ENCODE measurements at regions not wholly inside any gene's neighbourhood (a gene's known extent, or its start where the extent isn't known, plus 50 kb on each side); places are given as distances from the start of the nearest gene placed in this dataset.
"Not testable (repeated sequence)": the region's sequence is repeated elsewhere in the genome, so short reads cannot be mapped to it uniquely, and the experiment has no call there.

DNA sequence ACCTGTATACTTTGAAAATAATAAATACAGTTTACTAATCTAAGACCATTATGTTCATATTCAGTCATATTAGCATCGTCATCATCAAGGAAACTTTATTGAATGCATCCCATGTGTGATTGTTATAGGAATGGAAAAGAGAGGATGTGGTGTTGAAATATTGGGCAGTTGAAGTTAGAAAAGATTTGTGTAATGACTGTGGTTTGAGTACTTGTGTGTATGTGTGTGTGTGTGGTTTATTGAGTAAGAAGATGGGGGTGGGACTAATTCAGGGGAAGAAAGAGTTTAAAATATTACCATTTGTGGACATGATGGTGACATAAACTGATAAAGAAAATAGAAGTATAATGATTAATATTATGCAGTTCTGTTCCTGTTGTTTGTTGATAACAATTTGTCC lies 238.7 kb upstream of the SEL1L start:
- Histone ChIP-seq H3K27ac (no peak overlapping the region), H3K27me3 (no peaks in the 10 kb centered on the region), H3K4me1 (no peaks in the 10 kb centered on the region), H3K9me3 (no peaks in the 10 kb centered on the region), H3K36me3 (no peaks in the 10 kb centered on the region), H3K4me3 (no peak overlapping the region)
- TF ChIP-seq POLR2A (IDR thresholded peaks at IDR 0.05) (no peak), POLR2AphosphoS5 (IDR thresholded peaks at IDR 0.05; ENCODE audit: insufficient read depth in 1 of 2, low read depth in 1 of 2) (no peak)
- TF ChIP-seq, protein P1, sequence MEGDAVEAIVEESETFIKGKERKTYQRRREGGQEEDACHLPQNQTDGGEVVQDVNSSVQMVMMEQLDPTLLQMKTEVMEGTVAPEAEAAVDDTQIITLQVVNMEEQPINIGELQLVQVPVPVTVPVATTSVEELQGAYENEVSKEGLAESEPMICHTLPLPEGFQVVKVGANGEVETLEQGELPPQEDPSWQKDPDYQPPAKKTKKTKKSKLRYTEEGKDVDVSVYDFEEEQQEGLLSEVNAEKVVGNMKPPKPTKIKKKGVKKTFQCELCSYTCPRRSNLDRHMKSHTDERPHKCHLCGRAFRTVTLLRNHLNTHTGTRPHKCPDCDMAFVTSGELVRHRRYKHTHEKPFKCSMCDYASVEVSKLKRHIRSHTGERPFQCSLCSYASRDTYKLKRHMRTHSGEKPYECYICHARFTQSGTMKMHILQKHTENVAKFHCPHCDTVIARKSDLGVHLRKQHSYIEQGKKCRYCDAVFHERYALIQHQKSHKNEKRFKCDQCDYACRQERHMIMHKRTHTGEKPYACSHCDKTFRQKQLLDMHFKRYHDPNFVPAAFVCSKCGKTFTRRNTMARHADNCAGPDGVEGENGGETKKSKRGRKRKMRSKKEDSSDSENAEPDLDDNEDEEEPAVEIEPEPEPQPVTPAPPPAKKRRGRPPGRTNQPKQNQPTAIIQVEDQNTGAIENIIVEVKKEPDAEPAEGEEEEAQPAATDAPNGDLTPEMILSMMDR (IDR thresholded peaks at IDR 0.05), result no peak
- DNase-seq (ENCODE audit: extremely low spot score in 2 of 2), result no peak
- intact Hi-C loops (cut with DNase I), result no loop called here

DNA sequence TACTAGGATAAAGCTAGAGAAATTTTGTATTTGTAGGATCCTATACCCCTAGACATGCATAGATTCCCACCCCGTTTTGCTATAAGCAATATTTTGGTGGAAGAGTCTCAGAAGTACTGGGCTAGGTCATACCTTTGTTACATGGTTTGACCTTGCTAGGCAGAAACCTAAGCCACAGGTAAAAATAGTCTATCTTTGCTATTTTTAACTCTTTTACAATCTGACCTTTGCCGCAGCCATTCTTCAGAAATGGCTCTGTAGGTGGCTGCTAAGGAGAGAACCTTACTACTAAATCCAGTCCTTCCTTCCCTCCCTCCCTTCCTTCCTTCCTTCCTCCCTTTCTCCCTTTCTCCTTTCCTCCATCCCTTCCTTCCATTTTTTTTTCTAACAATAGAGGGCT lies 242.9 kb upstream of the SEL1L start:
- intact Hi-C loops (cut with DNase I), result no loop called here

DNA sequence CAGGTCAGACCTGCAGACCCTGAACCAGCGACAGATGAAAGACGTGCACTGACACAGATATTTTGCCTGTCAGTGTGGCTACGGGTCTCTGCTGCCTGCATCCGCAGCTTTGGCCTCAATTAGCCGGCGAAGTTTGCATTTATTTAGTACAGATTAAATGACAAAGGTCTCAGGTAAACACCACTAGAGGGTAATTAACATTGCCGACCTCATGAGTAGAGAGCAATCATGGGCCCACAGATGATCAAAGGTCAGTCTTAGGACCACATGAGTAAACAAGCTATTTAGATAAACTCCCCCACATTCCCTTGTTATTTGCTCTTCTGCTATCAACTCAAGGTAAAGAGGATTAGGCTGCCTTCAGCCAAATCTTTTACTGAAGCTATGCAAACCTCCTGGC lies 248.1 kb upstream of the SEL1L start:
- H3K4me1 ChIP-seq; H3K27me3 ChIP-seq; intact Hi-C loops (cut with DNase I); DNase-seq (ENCODE audit: extremely low spot score in 2 of 2); H3K36me3 ChIP-seq; H3K27ac ChIP-seq; H3K4me3 ChIP-seq; H3K9me3 ChIP-seq: not testable (repeated sequence)

More for the DNA sequence above, 242.9 kb upstream of the SEL1L start:
- H3K4me1 ChIP-seq, result no peaks in the 10 kb centered on the region
- TF ChIP-seq, protein P1 (IDR thresholded peaks at IDR 0.05), result no peak
- no peak for TF ChIP-seq POLR2AphosphoS5 (IDR thresholded peaks at IDR 0.05; ENCODE audit: insufficient read depth in 1 of 2, low read depth in 1 of 2)
- no peak for TF ChIP-seq POLR2A (IDR thresholded peaks at IDR 0.05)
- no peak for DNase-seq (ENCODE audit: extremely low spot score in 2 of 2)
- no peak overlapping the region for H3K4me3 ChIP-seq
- no peak overlapping the region for H3K27ac ChIP-seq
- H3K9me3 ChIP-seq, result no peaks in the 10 kb centered on the region
- no peaks in the 10 kb centered on the region for H3K27me3 ChIP-seq
- no peaks in the 10 kb centered on the region for H3K36me3 ChIP-seq

DNA sequence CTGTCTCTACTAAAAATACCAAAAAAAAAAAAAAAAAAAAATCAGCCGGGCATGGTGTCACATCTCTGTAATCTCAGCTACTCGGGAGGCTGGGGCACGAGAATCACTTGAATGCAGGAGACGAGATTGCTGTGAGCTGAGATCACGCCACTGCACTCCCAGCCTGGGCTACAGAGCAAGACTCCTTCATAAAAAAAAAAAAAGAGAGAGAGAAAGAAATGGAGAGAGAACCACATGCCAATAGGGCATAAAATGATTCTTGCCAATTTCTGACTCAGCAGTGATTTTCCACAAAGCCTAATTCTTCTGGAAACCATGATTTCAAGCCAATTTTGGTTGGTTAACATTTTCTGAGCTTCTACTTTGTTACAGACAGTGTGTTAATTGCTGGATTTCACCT lies 250.4 kb upstream of the SEL1L start:
- intact Hi-C loops (cut with DNase I), result no loop called here
- TF ChIP-seq, protein P1 (IDR thresholded peaks at IDR 0.05), result no peak
- no peaks in the 10 kb centered on the region for H3K36me3 ChIP-seq
- no peaks in the 10 kb centered on the region for H3K27me3 ChIP-seq
- H3K9me3 ChIP-seq, result no peaks in the 10 kb centered on the region
- no peak overlapping the region for H3K4me3 ChIP-seq
- no peaks in the 10 kb centered on the region for H3K4me1 ChIP-seq
- no peak for DNase-seq (ENCODE audit: extremely low spot score in 2 of 2)
- no peak overlapping the region for H3K27ac ChIP-seq

DNA sequence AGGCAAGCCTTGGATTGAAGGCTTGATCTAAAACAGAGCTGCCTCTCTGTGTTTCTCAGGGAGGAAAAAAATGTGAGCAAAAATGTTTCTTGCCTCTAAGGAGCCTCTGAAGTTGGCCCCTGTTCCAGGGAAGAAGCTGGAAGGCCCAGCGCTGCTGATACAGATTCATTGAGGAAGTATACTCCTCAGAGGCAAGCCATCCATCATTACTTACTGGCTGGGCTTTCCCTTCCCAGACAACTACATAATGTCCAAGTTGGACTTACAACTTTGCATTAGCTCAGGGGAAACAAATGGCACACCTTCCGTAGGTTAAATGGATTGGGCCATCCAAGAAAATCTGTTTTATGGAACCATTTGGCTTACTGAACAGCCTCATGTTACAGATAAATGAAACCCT lies 263.7 kb upstream of the SEL1L start:
- no peak overlapping the region for H3K4me3 ChIP-seq
- no peak for DNase-seq (ENCODE audit: extremely low spot score in 2 of 2)
- no peak for TF ChIP-seq POLR2AphosphoS5 (IDR thresholded peaks at IDR 0.05; ENCODE audit: insufficient read depth in 1 of 2, low read depth in 1 of 2)
- no peak for TF ChIP-seq POLR2A (IDR thresholded peaks at IDR 0.05)
- TF ChIP-seq, protein P1 (IDR thresholded peaks at IDR 0.05), result no peak
- H3K9me3 ChIP-seq, result no peaks in the 10 kb centered on the region
- H3K36me3 ChIP-seq, result no peaks in the 10 kb centered on the region
- no peak overlapping the region for H3K27ac ChIP-seq
- H3K4me1 ChIP-seq, result no peaks in the 10 kb centered on the region
- intact Hi-C loops (cut with DNase I), result no loop called here
- H3K27me3 ChIP-seq, result no peaks in the 10 kb centered on the region

DNA sequence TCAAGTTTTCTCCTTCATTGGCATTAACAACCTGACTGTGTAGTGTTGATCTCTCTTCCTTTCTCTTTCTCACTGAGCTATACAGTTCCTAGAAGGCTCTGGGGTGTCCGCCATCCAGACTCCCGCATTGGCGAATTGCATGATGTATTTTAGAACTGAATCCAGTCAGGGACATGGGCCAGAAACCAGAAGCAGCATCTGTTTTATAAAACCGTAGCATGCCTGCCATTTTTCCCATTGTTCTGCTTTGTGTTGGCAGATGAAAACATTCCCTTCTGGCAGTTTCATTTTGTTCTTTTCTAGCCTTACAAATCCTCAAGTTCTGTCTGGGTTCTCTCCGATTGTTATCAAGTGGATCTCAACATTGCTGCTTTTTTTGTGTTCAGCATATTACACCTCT lies 268.3 kb upstream of the SEL1L start:
- Histone ChIP-seq H3K27ac (no peak overlapping the region), H3K4me1 (no peaks in the 10 kb centered on the region), H3K36me3 (no peaks in the 10 kb centered on the region), H3K9me3 (no peaks in the 10 kb centered on the region), H3K27me3 (no peaks in the 10 kb centered on the region), H3K4me3 (no peak overlapping the region)
- intact Hi-C loops (cut with DNase I), result no loop called here
- DNase-seq (ENCODE audit: extremely low spot score in 2 of 2), result no peak
- TF ChIP-seq, protein P1 (IDR thresholded peaks at IDR 0.05), result no peak
- TF ChIP-seq POLR2AphosphoS5 (IDR thresholded peaks at IDR 0.05; ENCODE audit: insufficient read depth in 1 of 2, low read depth in 1 of 2) (no peak), POLR2A (IDR thresholded peaks at IDR 0.05) (no peak)

Measured in vagina (tissue), 2 donors.